GM12891 (cell line): ENCODE measurements at regions not wholly inside any gene's neighbourhood (a gene's known extent, or its start where the extent isn't known, plus 50 kb on each side); places are given as distances from the start of the nearest gene placed in this dataset.
A peak's percentile ranks its signal among the peaks of the same experiment; 100 is the strongest.
"Not testable (repeated sequence)": the region's sequence is repeated elsewhere in the genome, so short reads cannot be mapped to it uniquely, and the experiment has no call there.

Source experiments
- DNase-seq: peaks from one replicate; pipeline ENCODE4 v3.0.0; 2011; ENCODE audit warnings: low spot score; ENCODE audit not compliant: insufficient read length
- FAIRE-seq: peaks from 2 replicates; lab custom pipeline; 2011; peaks lifted over from hg19 to GRCh38; lab: Jason Lieb, UNC
- PAX5 ChIP-seq: IDR thresholded peaks from 2 replicates; pipeline ENCODE4 v1.6.1; 2011; ENCODE audit warnings: low read length, moderate library complexity, mild to moderate bottlenecking; ENCODE audit not compliant: insufficient read depth, severe bottlenecking
- POLR2A ChIP-seq: IDR thresholded peaks from 2 replicates; pipeline ENCODE4 v1.6.1; 2011; ENCODE audit warnings: low read depth, low read length, control low read depth
- POLR2AphosphoS5 ChIP-seq: IDR thresholded peaks from 2 replicates; pipeline ENCODE4 v1.6.1; 2011; ENCODE audit warnings: low read depth, low read length, control low read depth
- POU2F2 ChIP-seq: IDR thresholded peaks from 2 replicates; pipeline ENCODE4 v1.6.1; 2011; ENCODE audit warnings: low read depth, mild to moderate bottlenecking, control low read depth, low read length, moderate library complexity
- SPI1 ChIP-seq: IDR thresholded peaks from 2 replicates; pipeline ENCODE4 v1.6.1; 2011; ENCODE audit warnings: low read depth, low read length, control low read depth
- TAF1 ChIP-seq: IDR thresholded peaks from 2 replicates; pipeline ENCODE4 v1.6.1; 2011; ENCODE audit warnings: low read depth, low read length, control low read depth

GRCh38 chr17:20677469-20677868, 97.9 kb downstream of the CDRT15L2 start:
- TF ChIP-seq SPI1, result peak; percentile 23; the same call in 1 of the 2 replicates
- FAIRE-seq, DNase-seq: not testable (repeated sequence)

- not testable (repeated sequence) for DNase-seq
- FAIRE-seq, result peak; percentile 77
Measured at GRCh38 chr17:20678424-20678823, 98.9 kb downstream of the CDRT15L2 start.

- not testable (repeated sequence) for DNase-seq
- peak; percentile 35 for FAIRE-seq
Measured at GRCh38 chr17:20681746-20682722, 102.5 kb downstream of the CDRT15L2 start.

GRCh38 chr17:20683651-20684229, 104.2 kb downstream of the CDRT15L2 start:
- peak; percentile 58 for FAIRE-seq
- not testable (repeated sequence) for DNase-seq

- not testable (repeated sequence) for DNase-seq, FAIRE-seq
Measured at GRCh38 chr17:20684975-20685374, 105.5 kb downstream of the CDRT15L2 start.

- DNase-seq, FAIRE-seq: not testable (repeated sequence)
Measured at GRCh38 chr17:20687584-20687983, 108.1 kb downstream of the CDRT15L2 start.

GRCh38 chr17:20689170-20689749, 109.7 kb downstream of the CDRT15L2 start:
- FAIRE-seq, DNase-seq: not testable (repeated sequence)

- DNase-seq, FAIRE-seq: not testable (repeated sequence)
Measured at GRCh38 chr17:20692706-20693105, 113.2 kb downstream of the CDRT15L2 start.

- not testable (repeated sequence) for DNase-seq, FAIRE-seq
Measured at GRCh38 chr17:20695871-20696270, 116.3 kb downstream of the CDRT15L2 start.

GRCh38 chr17:20698463-20699206, 119.1 kb downstream of the CDRT15L2 start:
- FAIRE-seq, result peak; percentile 43
- not testable (repeated sequence) for DNase-seq
- TF ChIP-seq SPI1, result peak; percentile 73

- not testable (repeated sequence) for DNase-seq, FAIRE-seq
Measured at GRCh38 chr17:20700528-20700927, 121.0 kb downstream of the CDRT15L2 start.

GRCh38 chr17:20701366-20701765, 121.8 kb downstream of the CDRT15L2 start:
- FAIRE-seq, DNase-seq: not testable (repeated sequence)

GRCh38 chr17:20702692-20703091, 123.2 kb downstream of the CDRT15L2 start:
- TF ChIP-seq POLR2AphosphoS5 (no peak), TAF1 (no peak), SPI1 (no peak), POU2F2 (no peak), PAX5 (no peak), POLR2A (no peak)
- no peak for DNase-seq
- FAIRE-seq, result no peak
